GM12873 (cell line): ENCODE measurements at regions not wholly inside any gene's neighbourhood (a gene's known extent, or its start where the extent isn't known, plus 50 kb on each side); places are given as distances from the start of the nearest gene placed in this dataset.

Source experiments
- TF ChIP-seq, protein P1 (sequence below): IDR thresholded peaks from 2 replicates; pipeline ENCODE4 v1.5.1; 2012; ENCODE audit warnings: low read depth, mild to moderate bottlenecking, moderate library complexity, low read length, control low read depth; ENCODE audit not compliant: insufficient read depth; ENCODE audit errors: missing control alignments

DNA sequence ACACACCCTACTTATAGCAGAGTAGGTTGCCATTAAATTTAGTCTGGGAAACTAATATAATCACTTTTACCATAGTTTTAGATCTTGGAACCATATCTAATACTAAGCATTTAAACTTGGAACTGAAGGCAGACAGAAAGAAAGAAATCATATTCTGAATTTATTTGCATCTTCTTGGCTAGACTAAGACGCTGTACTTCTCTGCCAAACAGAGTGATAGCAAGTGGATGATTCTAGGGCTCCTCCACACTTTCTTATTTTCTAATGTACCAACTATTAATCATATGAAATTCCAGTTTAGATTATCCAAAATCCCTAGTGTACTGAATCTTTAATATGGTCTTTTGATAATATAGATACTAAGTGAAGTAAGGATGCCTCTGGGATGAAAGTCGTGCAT lies 277.0 kb downstream of the CENPW start:
- TF ChIP-seq, protein P1, sequence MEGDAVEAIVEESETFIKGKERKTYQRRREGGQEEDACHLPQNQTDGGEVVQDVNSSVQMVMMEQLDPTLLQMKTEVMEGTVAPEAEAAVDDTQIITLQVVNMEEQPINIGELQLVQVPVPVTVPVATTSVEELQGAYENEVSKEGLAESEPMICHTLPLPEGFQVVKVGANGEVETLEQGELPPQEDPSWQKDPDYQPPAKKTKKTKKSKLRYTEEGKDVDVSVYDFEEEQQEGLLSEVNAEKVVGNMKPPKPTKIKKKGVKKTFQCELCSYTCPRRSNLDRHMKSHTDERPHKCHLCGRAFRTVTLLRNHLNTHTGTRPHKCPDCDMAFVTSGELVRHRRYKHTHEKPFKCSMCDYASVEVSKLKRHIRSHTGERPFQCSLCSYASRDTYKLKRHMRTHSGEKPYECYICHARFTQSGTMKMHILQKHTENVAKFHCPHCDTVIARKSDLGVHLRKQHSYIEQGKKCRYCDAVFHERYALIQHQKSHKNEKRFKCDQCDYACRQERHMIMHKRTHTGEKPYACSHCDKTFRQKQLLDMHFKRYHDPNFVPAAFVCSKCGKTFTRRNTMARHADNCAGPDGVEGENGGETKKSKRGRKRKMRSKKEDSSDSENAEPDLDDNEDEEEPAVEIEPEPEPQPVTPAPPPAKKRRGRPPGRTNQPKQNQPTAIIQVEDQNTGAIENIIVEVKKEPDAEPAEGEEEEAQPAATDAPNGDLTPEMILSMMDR, result no peak

DNA sequence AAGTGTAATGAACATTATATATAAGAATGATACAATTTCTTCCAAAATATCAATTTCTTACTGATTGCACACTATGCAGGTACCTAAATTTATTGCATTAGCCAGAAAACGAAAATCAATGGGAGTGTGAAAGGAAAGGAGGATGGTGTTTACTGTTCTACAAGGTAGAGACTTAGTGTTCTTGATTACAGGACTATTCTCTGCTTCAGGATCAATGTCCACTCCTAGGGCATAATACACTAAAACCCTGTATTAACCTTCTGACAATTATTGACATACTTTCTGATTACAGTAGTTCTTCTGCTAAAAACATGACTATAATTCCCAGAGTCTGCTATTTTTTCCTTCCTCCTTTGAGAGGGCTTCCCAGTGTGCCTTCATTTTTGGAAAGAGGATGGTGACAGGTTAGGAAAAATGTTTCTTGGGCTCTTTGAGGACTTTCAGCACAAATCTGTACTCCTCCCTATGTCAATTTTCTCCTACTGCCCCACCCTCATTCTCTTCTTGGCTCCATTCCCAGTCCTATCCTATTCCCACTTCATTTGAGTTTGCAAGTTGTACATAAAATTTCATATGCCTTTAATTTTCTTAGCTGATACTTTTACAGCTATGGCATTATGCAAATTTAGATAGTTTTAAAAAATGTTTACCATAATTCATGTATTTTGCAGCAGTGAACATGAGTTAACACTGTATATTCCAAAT lies 278.9 kb downstream of the CENPW start:
- TF ChIP-seq, protein P1, result no peak

DNA sequence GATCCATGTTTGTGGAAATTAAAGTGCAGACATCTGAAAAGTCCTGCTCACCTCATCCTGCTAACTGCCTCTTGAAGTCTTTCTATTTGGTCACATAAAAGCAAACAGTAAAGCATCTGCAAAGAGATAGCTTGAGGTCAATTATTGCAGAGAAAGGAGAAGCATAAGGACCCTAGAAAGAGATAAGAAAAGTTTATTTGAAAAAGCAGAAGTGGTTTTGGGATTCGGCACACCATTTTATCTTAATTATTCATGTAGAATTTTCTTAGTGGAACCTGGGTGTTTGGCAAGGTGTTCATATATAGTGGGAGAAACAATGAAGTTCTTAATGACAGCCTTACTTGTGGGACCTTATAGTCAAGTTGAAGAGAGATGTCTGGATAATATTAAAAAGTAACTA lies 280.8 kb downstream of the CENPW start:
- TF ChIP-seq, protein P1, result no peak

DNA sequence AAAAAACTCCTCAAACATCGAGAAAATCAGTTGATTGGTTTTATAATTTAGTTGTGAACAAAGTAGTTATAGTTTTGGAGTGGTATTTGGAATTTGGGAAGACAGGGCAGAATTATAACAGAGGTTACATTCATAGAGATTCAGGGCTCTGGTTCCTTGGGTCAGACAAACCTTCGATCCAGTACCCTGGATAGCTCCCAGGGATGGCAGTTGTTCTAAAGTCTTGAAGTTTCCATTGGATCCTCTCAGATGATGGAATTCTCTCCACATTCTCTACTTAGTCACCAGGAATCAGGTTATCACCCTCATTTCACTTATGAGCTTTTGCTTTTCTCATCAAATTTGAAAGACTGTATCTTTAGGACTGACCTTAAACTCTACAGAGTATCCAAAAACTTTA lies 285.1 kb downstream of the CENPW start:
- TF ChIP-seq, protein P1, result no peak

DNA sequence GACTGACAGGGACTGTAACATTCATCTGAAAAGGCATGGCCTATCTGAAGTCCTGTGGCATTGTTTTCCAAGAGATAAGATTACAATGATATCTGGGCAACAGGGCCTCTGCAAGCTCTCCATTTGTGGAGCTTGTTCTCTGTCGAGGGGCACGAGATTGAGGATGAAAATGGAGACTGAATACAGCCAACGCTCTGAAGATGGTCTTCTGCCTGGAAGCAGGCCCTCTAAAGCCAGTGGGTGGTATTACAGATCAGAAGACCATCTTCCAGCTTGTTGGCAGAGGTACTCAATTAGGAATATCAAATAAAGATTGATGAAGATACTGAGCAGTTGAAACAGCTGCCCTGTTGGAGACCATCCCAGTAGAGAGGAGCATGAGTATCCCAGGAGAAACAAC lies 288.2 kb downstream of the CENPW start:
- TF ChIP-seq, protein P1, result peak; percentile 53

DNA sequence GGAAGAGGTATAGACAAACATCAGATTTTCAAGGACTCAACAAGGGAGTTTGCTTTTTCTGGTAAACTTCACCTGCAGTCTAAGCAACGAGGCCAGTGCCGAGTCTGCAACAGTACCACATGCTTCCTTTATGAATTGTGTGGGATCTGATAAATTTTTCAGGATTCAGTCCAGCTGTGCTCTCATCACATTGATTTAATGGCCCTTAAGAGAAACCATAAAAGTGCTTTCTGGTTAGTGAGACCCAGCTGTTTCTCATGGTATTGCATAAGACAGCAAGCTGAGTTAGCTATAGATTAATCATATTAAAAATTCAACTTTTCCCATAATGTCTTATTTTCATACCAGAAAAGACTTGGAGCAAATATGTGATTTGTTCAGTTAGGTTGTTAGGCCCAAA lies 291.4 kb downstream of the CENPW start:
- TF ChIP-seq, protein P1, result no peak

DNA sequence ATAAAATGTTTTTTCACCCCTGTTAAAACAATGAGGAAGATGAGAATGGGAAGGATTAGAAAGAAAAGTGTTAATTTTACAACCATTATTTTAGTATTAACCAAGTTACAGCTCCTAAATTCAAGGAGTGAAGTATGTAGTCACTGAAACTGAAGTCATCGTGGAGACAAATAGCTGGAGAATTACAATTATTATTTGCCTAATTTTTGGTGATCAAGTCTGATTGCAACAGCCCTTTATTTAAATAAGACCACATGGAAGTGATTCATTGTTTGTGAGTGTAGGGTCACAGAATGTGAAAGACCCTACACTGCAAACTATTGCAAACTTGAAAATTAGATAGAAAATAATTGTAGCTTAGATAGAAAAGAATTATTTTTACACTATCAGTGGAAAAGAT lies 292.4 kb downstream of the CENPW start:
- TF ChIP-seq, protein P1, result no peak

DNA sequence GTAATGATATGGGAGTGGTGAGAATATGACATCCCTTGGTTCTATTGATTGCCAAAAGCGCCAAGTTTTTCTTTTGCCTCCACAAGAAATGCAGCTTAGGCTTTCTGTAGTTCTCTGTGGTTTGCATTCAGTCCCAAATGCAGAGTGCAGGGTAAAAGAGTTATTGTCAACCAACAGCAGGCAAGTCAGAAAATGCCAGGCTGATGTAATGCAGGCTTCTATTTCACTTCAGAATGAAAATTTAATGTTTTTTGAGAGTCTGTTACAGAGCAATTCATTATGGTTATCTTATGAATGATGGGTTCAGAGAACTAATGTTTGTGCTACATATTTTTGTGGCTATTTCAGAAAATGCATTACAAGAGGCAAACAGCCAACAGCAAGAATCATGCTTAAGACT lies 293.5 kb downstream of the CENPW start:
- TF ChIP-seq, protein P1, result no peak
